RWPE1 (cell line): ENCODE measurements at regions not wholly inside any gene's neighbourhood (a gene's known extent, or its start where the extent isn't known, plus 50 kb on each side); places are given as distances from the start of the nearest gene placed in this dataset.

Experiments used
- CTCF ChIA-PET: fragments of 350-600 bp; sonication (Branson Sonifier 250); formaldehyde crosslinking; extraction: SDS; loops from one replicate; lab custom pipeline; 2021; lab: Yijun Ruan, JAX
- POLR2A ChIA-PET: fragments of 400-600 bp; formaldehyde crosslinking; extraction: SDS; loops from one replicate; lab custom pipeline; 2020; ENCODE audit warnings: antibody characterized with exemption; ENCODE audit not compliant: low non-redundant PET; lab: Yijun Ruan, JAX
- DNase-seq: peaks from one replicate; pipeline ENCODE4 v3.0.0; 2012; ENCODE audit warnings: low spot score
- H3K27ac ChIP-seq: fragments of 450-650 bp; 2 replicates; pipeline ENCODE4 v1.5.1; 2017
- CTCF ChIP-seq: fragments of 450-650 bp; conservative IDR thresholded peaks from 2 replicates; pipeline ENCODE4 v1.5.1; 2017; ENCODE audit warnings: low read depth, mild to moderate bottlenecking

GRCh38 chr16:8436931-8437330 is 153.4 kb downstream of the TMEM114 start:
- no peak overlapping the region for H3K27ac ChIP-seq
- CTCF ChIA-PET = no interaction called here
- no peak for DNase-seq
- POLR2A ChIA-PET = no interaction called here
- no peak for TF ChIP-seq CTCF

DNA sequence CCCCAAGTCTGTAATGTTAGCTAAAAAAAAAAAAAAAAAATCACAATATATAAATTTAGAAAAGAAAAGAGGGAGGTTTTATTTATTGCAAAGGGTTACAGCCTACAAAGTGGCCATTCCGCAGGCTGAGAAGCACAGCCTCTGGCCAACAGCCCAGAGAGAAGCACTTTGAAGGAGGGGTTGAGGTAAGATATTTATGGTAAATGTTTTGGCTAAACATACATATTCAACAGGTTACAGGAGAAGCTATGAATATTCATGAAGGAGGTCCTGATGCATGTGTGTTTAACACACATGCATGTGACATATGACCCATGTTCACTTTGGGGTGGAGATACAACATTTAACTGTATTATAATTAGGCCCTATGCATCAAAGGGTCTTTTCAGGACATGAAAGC is 158.5 kb downstream of the TMEM114 start:
- DNase-seq = no peak
- CTCF ChIA-PET = no interaction called here
- POLR2A ChIA-PET = no interaction called here
- no peak overlapping the region for H3K27ac ChIP-seq
- TF ChIP-seq CTCF = no peak

DNA sequence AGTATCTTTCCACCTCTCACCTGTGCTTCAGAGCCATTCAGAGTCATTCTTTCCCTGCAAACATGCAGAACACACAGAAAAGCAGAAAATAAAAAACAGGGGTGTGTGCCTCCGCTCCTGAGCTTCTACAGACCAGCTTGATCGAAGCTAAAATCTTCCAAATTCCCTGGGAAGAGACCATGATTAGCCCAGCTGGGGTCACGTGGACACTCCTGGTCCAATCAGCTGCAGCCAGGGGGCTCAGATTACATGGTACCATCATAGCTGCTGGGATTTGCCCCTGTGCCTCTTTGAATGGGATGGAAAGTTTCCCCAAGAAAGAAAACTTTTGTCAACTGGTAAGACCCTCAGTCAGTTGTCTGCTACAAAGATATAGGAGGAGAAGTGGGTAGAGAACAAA is 159.9 kb downstream of the TMEM114 start:
- POLR2A ChIA-PET = interaction anchor here (0.6 kb wide), 1 partner anchor 713 kb away, joined by 6 read pairs; no protein-coding TSS in a partner anchor
- CTCF ChIA-PET = no interaction called here
- H3K27ac ChIP-seq = no peak overlapping the region
- no peak for TF ChIP-seq CTCF
- no peak for DNase-seq

GRCh38 chr16:8426569-8426968 is 163.7 kb downstream of the TMEM114 start:
- H3K27ac ChIP-seq = no peak overlapping the region
- TF ChIP-seq CTCF = no peak
- POLR2A ChIA-PET = no interaction called here
- CTCF ChIA-PET = no interaction called here
- no peak for DNase-seq

- no peak for DNase-seq
- no peak overlapping the region for H3K27ac ChIP-seq
- no peak for TF ChIP-seq CTCF
- CTCF ChIA-PET = no interaction called here
- POLR2A ChIA-PET = no interaction called here
These were observed 173.2 kb downstream of the TMEM114 start for GRCh38 chr16:8417145-8417544.

GRCh38 chr16:8408855-8409567 is 181.3 kb downstream of the TMEM114 start:
- H3K27ac ChIP-seq = no peak overlapping the region
- POLR2A ChIA-PET = no interaction called here
- TF ChIP-seq CTCF = no peak
- no peak for DNase-seq
- CTCF ChIA-PET = no interaction called here
